ENCODE measurements at regions not wholly inside any gene's neighbourhood (a gene's known extent, or its start where the extent isn't known, plus 50 kb on each side); places are given as distances from the start of the nearest gene placed in this dataset.
"Not testable (repeated sequence)": the region's sequence is repeated elsewhere in the genome, so short reads cannot be mapped to it uniquely, and the experiment has no call there.

DNA sequence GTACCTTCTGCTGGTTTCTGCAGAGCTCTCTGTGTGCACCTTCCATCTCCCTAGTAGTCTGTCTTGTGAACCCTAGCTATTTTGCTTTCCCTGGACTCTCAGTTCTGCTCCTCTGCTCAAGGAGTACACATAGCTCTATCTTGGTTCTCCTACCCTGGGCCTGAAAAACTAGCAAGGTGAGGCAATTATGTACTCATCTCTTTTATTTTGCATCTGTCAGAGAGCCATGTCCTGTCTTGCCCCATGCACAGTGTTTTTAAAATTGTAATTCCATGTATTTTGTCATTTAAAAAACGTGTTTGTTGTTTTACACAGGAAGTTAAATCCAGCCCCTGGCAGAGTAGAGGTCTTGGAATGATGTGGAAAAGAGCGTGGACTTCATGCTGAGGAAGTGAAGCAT, 684.9 kb upstream of the CPEB2 start:
- DNase-seq (ENCODE audit: low spot score), result no peak

DNA sequence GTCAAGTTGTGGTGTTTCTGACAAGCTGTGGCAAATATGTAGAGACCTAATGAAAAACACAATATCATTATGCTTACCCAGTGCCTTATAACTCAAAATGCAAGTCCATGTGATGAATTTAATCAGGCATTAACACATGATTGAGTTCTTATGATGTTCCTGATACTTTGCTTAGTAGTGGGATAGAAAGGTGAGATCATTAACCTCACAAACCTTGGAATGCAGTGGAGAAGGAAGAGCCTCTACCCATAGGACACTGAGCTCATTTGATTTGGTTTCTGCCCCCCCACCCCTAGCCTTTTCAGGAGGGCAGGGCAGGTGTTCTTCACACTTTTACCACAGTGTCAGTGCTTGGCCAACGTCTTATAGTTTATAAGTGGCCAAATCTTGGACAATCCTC, 683.6 kb upstream of the CPEB2 start:
- no peak for DNase-seq (ENCODE audit: low spot score)

DNA sequence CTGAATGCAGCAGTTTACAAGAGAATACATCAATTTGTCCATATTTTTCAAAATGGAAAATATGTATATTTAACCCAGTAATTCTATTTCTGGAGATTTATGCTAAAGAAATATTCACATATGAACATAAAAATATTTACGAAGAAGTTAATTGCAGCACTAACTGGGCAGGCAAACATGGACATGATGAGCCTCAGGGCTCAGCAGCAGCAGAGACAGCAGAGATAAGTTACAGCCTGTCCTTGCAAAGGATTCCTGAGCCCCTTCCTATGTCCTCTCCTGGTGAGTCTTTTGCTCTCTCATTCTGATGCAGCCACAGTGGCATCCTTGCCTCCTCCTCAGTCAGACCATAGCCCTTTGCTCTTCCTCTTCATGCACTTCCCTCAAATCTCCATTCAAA, 680.6 kb upstream of the CPEB2 start:
- no peak for DNase-seq (ENCODE audit: low spot score)

DNA sequence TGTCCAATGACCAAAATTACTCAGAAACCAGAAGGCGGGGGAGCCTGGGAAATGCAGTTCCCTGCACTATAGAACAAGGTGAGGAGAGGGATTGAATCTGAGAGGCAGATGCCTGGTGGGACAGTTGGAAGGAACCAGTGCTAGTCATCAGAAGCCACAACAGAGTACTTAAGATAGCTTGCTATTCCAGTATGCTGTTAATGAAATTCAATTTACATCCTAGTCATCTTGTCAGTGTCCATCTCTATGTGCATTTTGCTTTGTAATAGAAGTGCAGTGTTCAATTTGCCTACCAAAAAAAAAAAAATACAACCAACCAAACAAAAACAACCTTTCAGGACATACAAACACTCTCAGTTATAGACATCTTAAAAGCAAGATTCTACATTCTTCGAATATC, 679.1 kb upstream of the CPEB2 start:
- no peak for DNase-seq (ENCODE audit: low spot score)

GRCh38 chr4:14329228-14329627, 673.1 kb upstream of the CPEB2 start:
- no peak for DNase-seq (ENCODE audit: low spot score)

GRCh38 chr4:14333616-14334015, 668.7 kb upstream of the CPEB2 start:
- no peak for DNase-seq (ENCODE audit: low spot score)

DNA sequence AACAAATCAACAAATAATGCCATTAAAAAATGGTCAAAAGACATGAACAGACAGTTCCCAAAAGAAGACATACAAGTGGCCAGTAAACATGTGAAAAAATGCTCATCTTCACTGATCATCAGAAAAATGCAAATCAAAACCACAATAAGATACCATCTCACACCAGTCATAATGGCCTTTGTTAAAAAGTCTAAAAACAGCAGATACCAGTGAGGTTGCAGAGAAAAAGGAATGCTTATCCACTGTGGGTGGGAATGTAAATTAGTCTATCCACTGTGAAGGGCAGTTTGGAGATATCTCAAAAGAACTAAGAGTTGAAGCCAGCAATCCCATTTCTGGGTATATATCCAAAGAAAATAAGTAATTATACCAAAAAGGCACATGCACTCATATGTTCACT, 668.1 kb upstream of the CPEB2 start:
- DNase-seq (ENCODE audit: low spot score), result no peak

DNA sequence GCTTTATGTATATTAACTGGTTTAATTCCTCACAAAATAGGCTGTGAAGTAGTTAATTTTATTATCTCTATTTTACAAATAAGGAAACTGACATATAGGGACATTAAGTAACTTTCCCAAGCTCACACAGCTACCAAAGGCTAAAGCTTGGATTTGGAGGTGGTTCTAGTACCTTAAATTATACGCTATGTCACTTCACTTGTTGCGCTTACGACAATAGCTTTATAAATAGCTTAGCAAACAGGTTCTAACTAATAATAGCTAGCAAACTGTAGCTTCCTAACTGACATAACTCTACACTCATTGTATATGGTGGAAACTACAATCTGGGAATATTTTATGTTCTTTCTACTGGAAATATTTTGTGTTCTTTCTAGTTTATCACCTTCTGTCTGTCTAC, 666.4 kb upstream of the CPEB2 start:
- DNase-seq (ENCODE audit: low spot score), result no peak

DNA sequence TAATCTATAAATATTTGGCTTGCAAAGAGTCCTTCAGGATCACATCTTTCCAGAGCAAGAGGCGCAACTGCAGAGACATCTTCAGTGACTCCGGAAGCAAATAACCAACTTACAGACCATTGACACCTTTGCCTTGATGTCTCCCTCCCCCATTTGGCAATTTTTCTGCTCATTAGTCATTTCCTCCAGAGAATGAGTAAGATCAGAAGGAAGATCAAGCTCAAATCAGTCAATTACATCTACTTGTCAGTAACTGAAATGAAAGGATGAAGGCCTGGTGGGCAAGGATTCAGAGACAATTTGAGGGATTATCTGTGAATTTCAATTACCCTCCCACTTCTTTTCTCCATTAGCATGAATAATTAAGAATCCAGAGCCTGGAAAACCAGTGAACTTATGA, 665.6 kb upstream of the CPEB2 start:
- DNase-seq (ENCODE audit: low spot score), result peak; percentile 32

DNA sequence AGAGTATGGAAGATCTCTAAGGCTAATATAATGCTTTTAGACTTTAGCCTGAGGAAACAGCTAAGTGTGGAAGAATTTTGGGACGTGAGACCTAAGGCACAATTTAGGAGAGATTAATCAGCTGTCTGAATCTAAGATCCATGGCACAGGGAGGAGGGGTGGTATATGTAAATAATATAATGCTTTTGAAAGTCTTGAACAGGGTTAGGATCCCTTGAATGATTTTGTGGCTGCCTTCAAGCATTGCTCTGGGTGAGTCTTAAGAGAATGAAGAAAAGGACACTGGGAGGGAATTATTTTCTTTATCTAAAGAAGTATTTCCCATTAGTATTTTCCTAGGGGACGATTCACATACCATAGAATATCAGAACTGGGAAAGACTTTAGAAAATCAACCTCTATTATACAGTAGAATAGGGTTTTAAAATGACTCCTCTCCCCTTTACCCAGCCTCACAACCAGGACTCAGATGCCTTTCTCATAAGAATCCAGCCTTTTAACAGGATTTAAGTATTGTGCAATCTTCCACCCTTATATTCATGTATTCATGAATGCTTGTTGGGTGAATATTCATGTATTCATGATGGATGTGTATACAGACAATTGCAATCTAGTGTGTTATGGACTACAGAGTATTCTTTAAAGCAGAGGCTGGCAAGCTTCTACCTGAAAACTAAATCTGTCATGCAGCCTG, 664.2 kb upstream of the CPEB2 start:
- no peak for DNase-seq (ENCODE audit: low spot score)

- DNase-seq (ENCODE audit: low spot score), result no peak
Observed at GRCh38 chr4:14338585-14339265, 663.6 kb upstream of the CPEB2 start.

DNA sequence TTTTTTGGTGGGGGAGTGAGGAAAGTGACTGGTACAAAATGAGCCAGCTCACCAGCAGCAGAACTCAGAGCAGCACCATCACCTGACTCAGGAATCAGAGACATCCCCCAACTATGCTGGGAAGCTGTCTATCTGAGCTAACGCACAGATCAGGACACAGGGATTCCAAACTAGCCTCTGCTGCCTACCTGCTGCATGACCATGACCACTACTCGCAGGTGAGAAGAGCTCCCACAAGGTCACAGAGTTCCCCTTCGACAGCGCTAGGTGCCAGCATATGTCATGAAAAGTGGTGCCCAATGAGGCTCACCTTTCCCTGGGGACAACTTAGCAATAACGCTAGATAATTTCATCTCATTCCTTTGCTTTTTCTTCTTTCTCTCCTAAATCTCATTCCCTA, 662.6 kb upstream of the CPEB2 start:
- DNase-seq (ENCODE audit: low spot score), result no peak

DNA sequence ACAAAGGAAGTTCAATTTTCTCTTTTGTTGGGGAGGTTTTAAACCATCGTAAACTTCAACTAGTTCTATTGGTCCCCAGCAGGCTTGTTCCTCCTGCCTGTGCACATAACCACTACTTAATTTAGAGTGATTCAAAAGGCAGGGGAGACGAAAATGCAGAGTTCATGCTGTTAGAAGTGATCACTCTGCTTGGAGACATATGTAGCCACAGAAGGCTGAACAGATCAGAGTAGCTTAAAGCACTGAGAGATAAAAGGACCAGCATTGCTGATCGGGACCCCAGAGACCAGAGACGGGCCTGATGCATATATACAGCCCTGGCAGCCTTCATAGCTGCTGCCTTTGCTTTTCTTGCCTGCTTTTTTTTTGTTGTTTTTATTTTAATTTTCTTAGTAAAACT, 662.0 kb upstream of the CPEB2 start:
- no peak for DNase-seq (ENCODE audit: low spot score)

DNA sequence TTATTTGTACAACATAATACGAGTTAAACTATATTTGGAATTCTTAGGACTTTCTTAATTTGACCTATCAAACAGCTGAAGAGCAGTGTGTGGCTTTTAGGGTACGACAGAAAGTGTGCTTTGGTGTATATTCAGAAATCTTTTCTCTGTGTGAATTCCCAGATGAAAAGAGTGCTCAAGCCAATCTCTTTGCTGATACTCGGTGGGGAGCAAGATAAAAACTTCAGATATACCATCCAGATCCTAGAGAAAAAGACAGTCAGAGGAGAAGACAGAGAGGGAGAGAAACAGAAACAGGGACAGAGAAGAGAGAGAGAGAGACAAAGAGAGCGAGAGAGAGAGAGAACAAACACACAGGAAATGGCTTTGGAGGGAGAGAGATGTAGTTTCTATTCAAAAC, 658.3 kb upstream of the CPEB2 start:
- DNase-seq (ENCODE audit: low spot score), result no peak

- DNase-seq (ENCODE audit: low spot score), result no peak
Observed at GRCh38 chr4:14345356-14345775, 656.9 kb upstream of the CPEB2 start.

- no peak for DNase-seq (ENCODE audit: low spot score)
Observed at GRCh38 chr4:14347526-14347925, 654.8 kb upstream of the CPEB2 start.

GRCh38 chr4:14348506-14348905, 653.8 kb upstream of the CPEB2 start:
- DNase-seq (ENCODE audit: low spot score), result no peak

DNA sequence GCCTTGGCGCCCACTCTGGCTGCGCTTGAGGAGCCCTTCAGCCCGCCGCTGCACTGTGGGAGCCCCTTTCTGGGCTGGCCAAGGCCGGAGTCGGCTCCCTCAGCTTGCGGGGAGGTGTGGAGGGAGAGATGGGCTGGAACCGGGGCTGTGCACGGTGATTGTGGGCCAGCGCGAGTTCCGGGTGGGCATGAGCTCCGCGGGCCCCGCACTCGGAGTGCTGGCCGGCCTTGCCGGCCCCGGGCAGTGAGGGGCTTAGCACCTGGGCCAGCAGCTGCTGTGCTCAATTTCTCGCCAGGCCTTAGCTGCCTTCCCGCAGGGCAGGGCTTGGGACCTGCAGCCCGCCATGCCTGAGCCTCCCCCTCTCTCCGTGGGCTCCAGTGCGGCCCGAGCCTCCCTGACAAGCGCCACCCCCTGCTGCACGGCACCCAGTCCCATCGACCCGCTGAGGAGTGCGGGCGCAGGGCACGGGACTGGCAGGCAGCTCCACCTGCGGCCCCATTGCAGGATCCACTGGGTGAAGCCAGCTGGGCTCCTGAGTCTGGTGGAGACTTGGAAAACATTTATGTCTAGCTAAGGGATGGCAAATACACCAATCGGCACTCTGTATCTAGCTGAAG, 643.6 kb upstream of the CPEB2 start:
- not testable (repeated sequence) for DNase-seq (ENCODE audit: low spot score)

DNA sequence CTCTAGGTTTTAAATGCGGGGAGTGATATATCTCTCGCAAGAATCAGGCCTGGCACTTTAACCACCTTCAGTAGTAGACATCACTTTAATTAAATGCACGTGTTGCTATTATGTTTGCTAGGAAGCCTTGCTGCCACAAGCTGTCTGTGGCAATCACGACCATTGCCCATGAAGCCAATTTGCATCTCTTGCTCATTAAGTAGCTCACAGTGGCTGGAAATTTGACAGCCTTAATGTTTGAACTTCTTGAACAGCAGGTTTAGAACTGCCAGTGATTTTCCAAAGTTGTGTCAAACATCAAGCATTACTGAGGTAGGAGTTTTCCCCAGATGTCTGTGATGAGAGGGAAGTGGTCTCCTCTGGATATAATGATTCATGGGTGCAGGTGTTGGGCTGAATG, 642.3 kb upstream of the CPEB2 start:
- no peak for DNase-seq (ENCODE audit: low spot score)

DNA sequence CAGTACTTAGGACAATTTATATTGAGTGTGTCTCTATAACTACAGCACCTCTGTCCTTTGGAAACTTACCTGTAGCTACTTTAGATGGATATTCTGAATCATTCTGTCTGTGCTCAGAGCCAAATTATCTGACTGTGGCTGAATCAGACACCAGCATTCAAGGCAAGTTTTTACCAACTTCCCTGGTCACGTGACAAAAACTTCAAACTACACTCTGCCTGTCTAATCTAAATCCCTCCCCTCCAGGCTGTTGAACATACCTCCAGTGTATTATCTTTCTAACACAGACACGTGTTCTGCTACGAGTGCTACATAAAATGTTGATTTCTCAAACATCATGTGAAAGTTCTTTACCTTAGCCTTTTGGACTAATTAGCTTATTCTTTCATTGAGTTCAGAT, 641.2 kb upstream of the CPEB2 start:
- DNase-seq (ENCODE audit: low spot score), result no peak

DNA sequence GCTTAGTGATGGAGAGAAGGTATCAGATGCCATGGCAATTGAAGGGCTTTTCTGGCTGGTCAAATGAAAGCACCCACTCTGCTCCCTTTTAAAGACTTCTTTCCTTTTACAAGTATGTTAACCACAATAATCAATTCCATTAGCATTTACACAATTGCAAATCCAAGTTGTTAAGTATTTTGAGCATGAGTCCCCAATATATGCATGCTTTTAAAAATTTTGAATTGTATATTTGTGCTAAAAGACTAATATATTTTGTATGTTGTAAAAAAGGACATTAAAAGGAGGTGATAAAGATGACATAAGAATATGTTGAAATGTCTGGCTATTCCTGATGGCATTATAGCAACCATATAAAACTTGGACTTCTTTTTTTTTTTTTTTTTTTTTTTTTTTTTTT, 639.9 kb upstream of the CPEB2 start:
- DNase-seq (ENCODE audit: low spot score), result no peak

DNA sequence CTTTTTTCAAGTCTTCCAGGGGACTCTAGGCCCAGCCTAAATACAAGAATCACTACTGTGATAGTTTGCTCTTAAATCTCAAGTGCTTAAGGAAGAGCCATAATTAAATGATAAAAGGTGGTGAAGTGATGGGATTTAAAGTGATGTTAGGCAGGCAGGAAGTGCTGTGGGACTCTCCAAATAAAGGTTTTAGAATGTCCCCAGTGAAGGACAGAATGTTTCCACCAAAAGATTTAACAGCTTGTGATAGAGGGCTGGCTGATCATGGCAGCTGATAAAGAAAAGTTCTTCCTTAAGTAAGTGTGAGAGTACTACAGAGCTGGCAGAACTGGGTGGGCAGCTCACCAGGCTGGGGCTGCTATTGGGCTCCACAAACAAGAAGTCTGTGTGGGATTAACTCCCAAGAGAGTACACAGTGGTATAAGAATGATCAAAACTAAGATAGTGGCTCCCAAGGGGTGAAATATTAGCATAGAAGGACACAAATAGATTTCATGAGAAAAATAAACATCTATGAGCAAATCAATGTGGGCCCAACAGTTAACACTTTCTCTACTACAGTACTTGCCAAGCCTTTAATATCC, 637.2 kb upstream of the CPEB2 start:
- DNase-seq (ENCODE audit: low spot score), result no peak

GRCh38 chr4:14368391-14368790, 633.9 kb upstream of the CPEB2 start:
- no peak for DNase-seq (ENCODE audit: low spot score)
